ENCODE measurements at regions not wholly inside any gene's neighbourhood (a gene's known extent, or its start where the extent isn't known, plus 50 kb on each side); places are given as distances from the start of the nearest gene placed in this dataset.

DNA sequence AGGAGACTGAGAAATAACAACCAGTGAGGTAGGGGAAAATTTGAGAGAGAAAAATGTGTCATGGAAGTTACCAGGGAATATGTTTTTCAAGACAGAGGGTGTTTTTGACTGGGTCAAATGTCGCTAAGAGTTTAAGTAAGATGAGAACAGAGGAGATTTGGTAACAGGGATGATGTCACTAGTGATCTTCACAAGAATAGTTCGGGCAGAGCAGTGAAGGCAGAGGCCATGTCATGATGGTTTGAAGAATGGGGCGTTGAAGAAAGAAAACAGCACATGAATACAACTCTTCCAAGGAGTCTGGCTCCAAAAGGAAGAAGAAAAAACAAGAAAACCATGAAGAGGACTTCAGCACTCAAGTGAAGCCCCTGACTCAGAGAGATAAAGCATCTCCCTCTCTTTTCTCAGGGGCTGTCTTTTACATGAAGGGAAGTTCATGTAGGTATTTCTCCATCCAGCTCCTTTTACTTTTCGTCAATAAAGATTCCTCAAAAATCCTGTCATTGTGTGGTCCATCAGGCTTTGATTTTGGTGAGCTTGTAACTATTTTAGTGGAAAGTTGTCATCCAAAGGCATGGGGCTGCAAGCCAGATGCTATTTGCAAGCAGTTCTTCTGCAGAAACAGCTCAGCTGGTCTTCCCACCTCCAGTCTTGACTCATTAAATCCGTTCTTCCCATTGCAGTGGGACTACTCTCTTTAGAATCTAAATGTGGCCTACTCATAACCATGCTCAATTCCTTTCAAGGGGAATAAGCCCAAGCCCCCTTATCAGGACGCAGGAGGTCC, 397.3 kb downstream of the LMX1A start:
- Histone ChIP-seq H3K4me1 (no peaks in the 10 kb centered on the region), H3K36me3 (no peaks in the 10 kb centered on the region), H3K9me3 (no peaks in the 10 kb centered on the region), H3K4me3 (no peak overlapping the region), H3K27me3 (no peaks in the 10 kb centered on the region), H3K27ac (no peak overlapping the region)
- DNase-seq = no peak
- intact Hi-C loops (cut with DNase I; ENCODE audit: low total_unique reads) = no loop called here
- TF ChIP-seq, protein P1, sequence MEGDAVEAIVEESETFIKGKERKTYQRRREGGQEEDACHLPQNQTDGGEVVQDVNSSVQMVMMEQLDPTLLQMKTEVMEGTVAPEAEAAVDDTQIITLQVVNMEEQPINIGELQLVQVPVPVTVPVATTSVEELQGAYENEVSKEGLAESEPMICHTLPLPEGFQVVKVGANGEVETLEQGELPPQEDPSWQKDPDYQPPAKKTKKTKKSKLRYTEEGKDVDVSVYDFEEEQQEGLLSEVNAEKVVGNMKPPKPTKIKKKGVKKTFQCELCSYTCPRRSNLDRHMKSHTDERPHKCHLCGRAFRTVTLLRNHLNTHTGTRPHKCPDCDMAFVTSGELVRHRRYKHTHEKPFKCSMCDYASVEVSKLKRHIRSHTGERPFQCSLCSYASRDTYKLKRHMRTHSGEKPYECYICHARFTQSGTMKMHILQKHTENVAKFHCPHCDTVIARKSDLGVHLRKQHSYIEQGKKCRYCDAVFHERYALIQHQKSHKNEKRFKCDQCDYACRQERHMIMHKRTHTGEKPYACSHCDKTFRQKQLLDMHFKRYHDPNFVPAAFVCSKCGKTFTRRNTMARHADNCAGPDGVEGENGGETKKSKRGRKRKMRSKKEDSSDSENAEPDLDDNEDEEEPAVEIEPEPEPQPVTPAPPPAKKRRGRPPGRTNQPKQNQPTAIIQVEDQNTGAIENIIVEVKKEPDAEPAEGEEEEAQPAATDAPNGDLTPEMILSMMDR (IDR thresholded peaks at IDR 0.05) = no peak

DNA sequence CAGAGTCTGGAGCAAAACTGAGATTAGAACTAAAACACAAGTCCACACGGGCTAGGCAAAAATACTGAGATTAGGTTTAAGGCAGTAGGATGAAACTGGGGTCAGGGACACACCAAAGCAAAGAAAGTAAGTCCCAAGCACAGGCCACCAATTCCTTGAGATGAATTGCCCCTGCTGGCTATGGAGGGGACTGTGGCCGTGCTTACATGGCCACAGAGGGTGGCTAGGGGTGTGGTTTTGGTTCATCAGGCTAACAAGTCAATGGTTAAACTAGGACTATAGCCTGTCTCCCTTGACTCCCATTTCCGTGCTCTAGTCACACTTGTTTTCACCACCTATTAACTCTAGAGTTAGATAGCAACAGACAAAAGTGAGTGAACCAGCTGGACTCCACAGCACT, 394.8 kb downstream of the PBX1 start:
- DNase-seq = no peak
- no peaks in the 10 kb centered on the region for H3K4me1 ChIP-seq
- no peaks in the 10 kb centered on the region for H3K36me3 ChIP-seq
- intact Hi-C loops (cut with DNase I; ENCODE audit: low total_unique reads) = no loop called here
- TF ChIP-seq, protein P1 (IDR thresholded peaks at IDR 0.05) = no peak
- H3K27ac ChIP-seq = no peak overlapping the region
- H3K27me3 ChIP-seq = no peaks in the 10 kb centered on the region
- peaks cover 1 to 10% (median 4%) of the 10 kb centered on the region in 3 donors for H3K9me3 ChIP-seq
- H3K4me3 ChIP-seq = no peak overlapping the region

DNA sequence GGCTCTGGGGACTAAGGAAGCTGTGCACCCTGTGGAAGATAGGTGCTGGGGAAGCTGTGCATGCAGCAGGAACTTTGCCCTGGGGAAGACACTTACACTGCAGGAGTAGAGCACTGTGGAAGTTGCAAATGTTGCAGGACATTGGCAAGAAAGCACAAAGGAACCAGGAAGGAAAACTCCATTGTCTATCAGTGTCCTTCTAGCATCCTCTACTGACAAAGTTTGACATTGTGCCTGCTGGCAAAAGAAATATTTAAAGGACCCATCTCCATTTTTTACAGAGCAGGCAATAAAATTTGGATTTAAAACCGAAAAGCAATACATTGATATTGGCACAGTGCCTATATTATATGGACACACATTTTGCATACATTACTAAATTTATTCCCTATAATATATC, 394.1 kb downstream of the PBX1 start:
- Histone ChIP-seq H3K4me3 (no peak overlapping the region), H3K36me3 (no peaks in the 10 kb centered on the region), H3K4me1 (no peaks in the 10 kb centered on the region), H3K27me3 (no peaks in the 10 kb centered on the region), H3K27ac (no peak overlapping the region), H3K9me3 (peaks cover 8 to 17% (median 11%) of the 10 kb centered on the region in 3 donors)
- intact Hi-C loops (cut with DNase I; ENCODE audit: low total_unique reads) = no loop called here
- TF ChIP-seq, protein P1 (IDR thresholded peaks at IDR 0.05) = no peak
- no peak for DNase-seq

DNA sequence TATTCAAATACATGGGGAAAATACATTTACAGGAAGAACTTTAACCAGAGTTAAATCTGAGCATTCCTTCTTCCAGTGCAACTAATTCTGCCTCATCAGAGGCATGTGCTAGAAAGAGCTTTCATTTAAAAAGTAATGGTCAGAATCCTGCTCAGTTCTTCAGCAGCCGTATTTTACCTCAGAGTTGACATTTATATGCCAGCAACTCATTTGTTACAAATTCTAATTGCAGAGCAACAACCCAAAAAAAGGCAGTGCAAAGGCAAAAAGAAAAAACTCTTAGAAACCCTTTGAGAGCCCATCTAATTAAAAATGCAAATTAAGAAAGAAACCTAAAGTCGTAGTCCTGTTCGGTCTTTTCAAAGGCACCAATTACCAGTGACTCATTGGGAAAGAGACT, 392.5 kb downstream of the PBX1 start:
- Histone ChIP-seq H3K27ac (no peak overlapping the region), H3K4me1 (no peaks in the 10 kb centered on the region), H3K27me3 (no peaks in the 10 kb centered on the region), H3K4me3 (no peak overlapping the region), H3K9me3 (peaks cover 8 to 25% (median 15%) of the 10 kb centered on the region in 3 donors), H3K36me3 (no peaks in the 10 kb centered on the region)
- TF ChIP-seq, protein P1 (IDR thresholded peaks at IDR 0.05) = no peak
- intact Hi-C loops (cut with DNase I; ENCODE audit: low total_unique reads) = no loop called here
- no peak for DNase-seq

DNA sequence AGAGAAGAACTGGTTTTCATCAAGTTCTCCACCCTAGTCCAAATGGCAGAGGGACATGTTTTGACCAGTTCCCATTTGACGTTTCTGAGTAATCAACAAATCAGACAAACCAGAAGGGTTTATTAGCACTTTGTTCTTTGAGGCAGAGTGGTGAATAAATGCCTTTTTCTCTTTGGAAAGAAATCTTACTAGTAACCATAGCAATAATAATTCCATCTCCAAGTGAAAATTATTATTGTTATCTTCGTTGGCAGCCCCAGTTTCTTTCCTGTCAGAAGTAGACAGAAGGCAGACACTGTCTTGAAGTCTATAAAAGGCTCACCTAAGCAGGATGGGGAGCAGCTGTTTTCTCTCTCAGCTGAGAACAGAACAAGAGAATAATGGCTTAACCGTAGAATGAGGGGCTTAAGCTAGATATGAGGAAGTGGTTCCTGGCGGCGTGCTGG, 391.6 kb downstream of the PBX1 start:
- H3K4me1 ChIP-seq = no peaks in the 10 kb centered on the region
- H3K4me3 ChIP-seq = no peak overlapping the region
- peaks cover 8 to 25% (median 15%) of the 10 kb centered on the region in 3 donors for H3K9me3 ChIP-seq
- no peaks in the 10 kb centered on the region for H3K36me3 ChIP-seq
- H3K27ac ChIP-seq = no peak overlapping the region
- TF ChIP-seq, protein P1 (IDR thresholded peaks at IDR 0.05) = no peak
- H3K27me3 ChIP-seq = no peaks in the 10 kb centered on the region
- no peak for DNase-seq
- intact Hi-C loops (cut with DNase I; ENCODE audit: low total_unique reads) = no loop called here
